Chondrocyte (in vitro differentiated cells): ENCODE measurements at regions not wholly inside any gene's neighbourhood (a gene's known extent, or its start where the extent isn't known, plus 50 kb on each side); places are given as distances from the start of the nearest gene placed in this dataset.

Experiments
- DNase-seq: peaks from one replicate; pipeline ENCODE4 v3.0.0; 2021; ENCODE audit warnings: mixed read lengths, low spot score
- H3K27ac Mint-ChIP-seq: one replicate; pipeline ENCODE4 v1.8.0; 2021; ENCODE audit warnings: mild to moderate bottlenecking, moderate library complexity, mixed read lengths; ENCODE audit not compliant: unreplicated experiment
- H3K27me3 Mint-ChIP-seq: 2 replicates; pipeline ENCODE4 v1.8.0; 2021; ENCODE audit warnings: low read depth, mixed read lengths
- H3K36me3 Mint-ChIP-seq: 2 replicates; pipeline ENCODE4 v1.8.0; 2021; ENCODE audit warnings: low read depth, mixed read lengths
- H3K4me1 Mint-ChIP-seq: 2 replicates; pipeline ENCODE4 v1.8.0; 2021; ENCODE audit warnings: low read depth, mild to moderate bottlenecking, mixed read lengths
- H3K4me3 Mint-ChIP-seq: one replicate; pipeline ENCODE4 v1.8.0; 2021; ENCODE audit warnings: mild to moderate bottlenecking, moderate library complexity, mixed read lengths; ENCODE audit not compliant: unreplicated experiment
- H3K9me3 Mint-ChIP-seq: 2 replicates; pipeline ENCODE4 v1.8.0; 2021; ENCODE audit warnings: low read depth, mixed read lengths
- CTCF ChIP-seq: fragments of 200-600 bp; sonication (generic); IDR thresholded peaks from 2 replicates; pipeline ENCODE4 v1.5.0; 2021; ENCODE audit warnings: antibody characterized with exemption, mild to moderate bottlenecking, moderate library complexity

DNA sequence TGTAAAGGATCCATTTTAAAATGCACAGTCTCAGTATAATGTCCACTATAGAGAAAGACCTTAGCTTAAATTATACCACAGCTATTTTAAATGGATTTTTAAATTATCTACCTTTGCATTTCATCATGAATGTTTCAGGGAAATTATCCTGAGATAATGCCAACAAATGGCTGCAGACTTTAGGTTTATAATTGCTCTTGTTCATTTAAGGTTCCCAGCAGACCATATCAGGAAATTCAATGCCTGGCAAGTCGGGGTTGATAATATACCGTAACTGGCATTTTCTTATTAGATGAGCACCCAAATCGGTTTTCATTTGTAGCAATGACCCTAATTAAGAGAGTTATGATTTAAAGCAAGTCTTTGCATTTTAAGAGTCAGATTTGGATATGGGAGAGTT lies 227.1 kb upstream of the ARRDC4 start:
- H3K9me3 Mint-ChIP-seq, result no peaks in the 10 kb centered on the region
- H3K4me3 Mint-ChIP-seq, result no peak overlapping the region
- DNase-seq, result no peak
- no peak overlapping the region for H3K27ac Mint-ChIP-seq
- peaks cover 6% of the 10 kb centered on the region for H3K4me1 Mint-ChIP-seq
- H3K27me3 Mint-ChIP-seq, result peaks cover 17% of the 10 kb centered on the region
- no peaks in the 10 kb centered on the region for H3K36me3 Mint-ChIP-seq
- no peak for TF ChIP-seq CTCF

- H3K36me3 Mint-ChIP-seq, result no peaks in the 10 kb centered on the region
Observed at GRCh38 chr15:97736748-97737147, 223.8 kb upstream of the ARRDC4 start.

GRCh38 chr15:97745481-97746071 lies 214.9 kb upstream of the ARRDC4 start:
- no peak overlapping the region for H3K4me3 Mint-ChIP-seq
- DNase-seq, result no peak
- peaks cover 2% of the 10 kb centered on the region for H3K9me3 Mint-ChIP-seq
- H3K27ac Mint-ChIP-seq, result no peak overlapping the region
- peak; percentile 74 for TF ChIP-seq CTCF
- no peaks in the 10 kb centered on the region for H3K27me3 Mint-ChIP-seq
- H3K36me3 Mint-ChIP-seq, result no peaks in the 10 kb centered on the region
- no peaks in the 10 kb centered on the region for H3K4me1 Mint-ChIP-seq

More at GRCh38 chr15:97736748-97737147, 223.8 kb upstream of the ARRDC4 start:
- Mint-ChIP-seq H3K4me1 (no peaks in the 10 kb centered on the region), H3K27me3 (no peaks in the 10 kb centered on the region), H3K4me3 (no peak overlapping the region), H3K27ac (no peak overlapping the region), H3K9me3 (no peaks in the 10 kb centered on the region)
- TF ChIP-seq CTCF, result no peak
- DNase-seq, result no peak

- DNase-seq, result no peak
- peaks cover 2% of the 10 kb centered on the region for H3K9me3 Mint-ChIP-seq
Observed at GRCh38 chr15:97747342-97747741, 213.2 kb upstream of the ARRDC4 start.

GRCh38 chr15:97748576-97748975 lies 211.9 kb upstream of the ARRDC4 start:
- DNase-seq, result no peak
- Mint-ChIP-seq H3K36me3 (no peaks in the 10 kb centered on the region), H3K9me3 (peaks cover 2% of the 10 kb centered on the region), H3K4me3 (no peak overlapping the region), H3K4me1 (no peaks in the 10 kb centered on the region), H3K27me3 (peaks cover 2% of the 10 kb centered on the region), H3K27ac (no peak overlapping the region)
- no peak for TF ChIP-seq CTCF

More at GRCh38 chr15:97747342-97747741, 213.2 kb upstream of the ARRDC4 start:
- H3K4me1 Mint-ChIP-seq, result no peaks in the 10 kb centered on the region
- no peak for TF ChIP-seq CTCF
- no peak overlapping the region for H3K27ac Mint-ChIP-seq
- peaks cover 2% of the 10 kb centered on the region for H3K27me3 Mint-ChIP-seq
- no peaks in the 10 kb centered on the region for H3K36me3 Mint-ChIP-seq
- no peak overlapping the region for H3K4me3 Mint-ChIP-seq
